GM21515 (cell line): ENCODE measurements at regions not wholly inside any gene's neighbourhood (a gene's known extent, or its start where the extent isn't known, plus 50 kb on each side); places are given as distances from the start of the nearest gene placed in this dataset.

Source experiments
- ATAC-seq: cut with Tn5 transposase; IDR thresholded peaks from one replicate; pipeline ENCODE4 v1.9.1; 2021; ENCODE audit not compliant: unreplicated experiment

DNA sequence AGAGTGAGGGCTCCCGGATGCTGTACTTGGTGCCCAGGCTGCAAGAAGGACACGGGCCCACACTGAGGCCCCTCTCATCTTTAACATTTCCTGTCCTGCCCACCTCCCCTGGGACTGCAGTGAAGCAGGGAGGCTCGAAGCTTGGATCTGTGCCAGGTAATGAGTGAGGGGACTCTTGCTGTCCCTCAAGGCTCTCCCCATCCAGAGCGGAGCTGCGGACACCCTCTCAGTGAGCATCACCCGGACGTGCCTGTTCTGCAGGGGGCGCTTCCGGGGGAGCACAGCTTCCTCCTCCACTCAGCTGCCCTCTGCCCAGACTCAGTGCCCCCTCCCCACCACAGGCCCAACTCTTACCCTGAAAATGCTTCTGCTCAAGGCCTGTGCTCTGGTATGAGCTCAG lies 150.0 kb upstream of the MYCN start:
- no peak for ATAC-seq

DNA sequence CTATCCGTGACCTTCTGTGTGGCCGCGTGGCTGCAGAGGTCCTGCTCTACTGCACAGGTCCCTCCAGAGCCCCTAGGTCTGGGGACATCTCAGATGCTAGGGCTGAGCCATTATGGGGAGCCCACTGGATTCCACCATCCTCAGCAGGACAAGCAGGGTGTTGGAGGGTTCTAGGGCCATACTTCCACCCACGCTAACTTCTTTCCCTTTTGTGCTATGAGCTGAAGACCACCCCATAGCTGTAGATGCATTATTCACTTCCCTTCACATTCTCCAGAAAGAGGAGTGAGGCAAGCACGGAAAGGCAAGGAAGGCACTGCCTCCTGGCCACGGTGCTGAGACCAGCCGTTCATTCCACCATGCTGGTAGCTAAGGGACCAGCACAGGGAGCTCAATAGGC lies 149.5 kb upstream of the MYCN start:
- ATAC-seq: no peak

DNA sequence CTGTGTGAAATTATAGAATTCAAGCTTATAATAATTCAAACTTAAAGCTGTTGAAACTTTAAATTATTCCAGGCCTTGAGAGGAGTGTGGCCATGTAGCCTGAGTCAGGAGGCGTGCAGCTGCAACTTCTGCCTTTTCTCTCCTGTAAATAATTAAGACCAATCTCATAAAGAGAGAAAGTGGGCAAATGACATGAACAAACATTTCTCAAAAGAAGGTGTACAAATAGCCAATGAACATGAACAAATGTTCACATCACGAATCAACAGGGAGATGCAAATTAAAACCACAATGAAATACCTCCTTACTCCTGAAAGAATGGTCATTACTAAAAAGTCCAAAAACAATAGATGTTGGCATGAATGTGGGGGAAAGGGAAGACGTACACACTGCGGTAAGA lies 149.1 kb upstream of the MYCN start:
- no peak for ATAC-seq

DNA sequence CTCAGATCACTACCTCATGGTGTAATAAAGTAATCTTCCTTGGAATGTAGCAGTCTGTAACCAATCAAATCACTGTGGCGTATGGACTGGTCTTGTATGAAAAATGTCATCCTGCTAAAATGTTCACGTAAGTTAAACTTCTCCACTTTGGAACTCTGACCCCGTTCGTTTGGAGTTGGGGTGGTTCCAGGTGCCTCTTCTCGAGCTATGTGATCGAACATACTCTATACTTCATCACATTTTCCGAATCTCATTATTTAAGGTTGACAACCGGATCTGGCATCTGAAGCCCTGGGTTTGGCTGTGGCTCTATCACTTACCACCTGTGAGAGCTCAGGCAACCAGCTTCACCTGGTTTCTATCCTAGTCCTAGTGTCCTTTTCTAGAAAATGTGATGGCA lies 148.0 kb upstream of the MYCN start:
- no peak for ATAC-seq

DNA sequence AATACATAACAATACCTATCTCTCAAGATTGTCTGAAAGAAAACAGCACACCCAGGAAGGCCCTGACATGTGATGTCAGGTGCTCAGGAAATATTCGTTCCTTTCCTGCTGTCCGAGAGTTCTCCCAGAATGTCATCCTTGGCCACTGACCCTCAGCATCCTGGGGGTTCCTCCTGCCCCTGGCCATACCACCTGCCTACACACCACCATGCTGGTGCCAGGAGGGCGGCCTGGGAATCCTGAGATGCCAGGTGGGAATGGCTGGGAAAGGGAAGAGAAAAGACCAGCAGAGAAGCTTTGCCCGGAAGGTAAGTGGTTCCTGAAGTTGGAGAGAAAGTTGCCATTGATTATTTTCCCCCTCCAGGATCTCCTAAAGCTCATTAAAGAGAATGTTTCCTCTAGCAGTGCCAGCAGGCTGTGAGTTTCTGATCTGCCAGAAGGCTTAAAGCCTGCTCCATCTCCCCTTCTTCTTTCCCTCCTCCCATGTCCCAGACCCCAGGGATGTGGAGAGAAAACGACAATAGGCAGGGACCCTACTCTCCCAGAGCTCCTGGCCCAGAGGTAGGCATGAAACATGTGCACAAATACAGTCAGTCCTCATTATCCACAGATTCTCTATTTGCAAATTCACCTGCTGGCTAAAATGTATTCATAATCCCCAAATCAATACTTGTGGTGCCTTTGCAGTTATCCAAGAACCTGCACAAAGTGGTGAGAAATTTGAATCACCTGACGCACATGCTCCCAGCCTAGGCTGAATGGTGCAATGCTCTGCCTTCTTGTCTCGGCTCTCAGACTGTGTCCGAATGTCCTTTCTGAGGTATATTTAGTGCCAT lies 147.1 kb upstream of the MYCN start:
- ATAC-seq: no peak

DNA sequence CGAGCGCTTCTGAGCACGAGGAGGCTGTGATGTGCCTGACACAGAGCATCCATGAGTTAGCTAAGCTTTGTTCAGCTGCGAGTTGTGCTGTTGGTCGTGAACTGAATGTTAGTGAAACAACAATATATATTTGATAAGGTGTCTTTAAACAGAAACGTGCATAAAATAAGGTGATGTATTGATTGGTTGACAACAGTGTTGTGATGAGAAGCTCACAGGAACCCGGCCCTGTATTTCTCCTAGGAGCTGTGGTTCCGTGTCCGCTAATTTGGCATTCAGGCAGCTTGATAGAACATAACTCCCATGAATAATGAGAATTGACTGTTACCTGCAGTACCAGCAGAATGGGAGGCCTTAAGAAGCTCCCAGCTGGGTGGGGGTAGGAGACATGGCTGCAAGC lies 146.4 kb upstream of the MYCN start:
- no peak for ATAC-seq

DNA sequence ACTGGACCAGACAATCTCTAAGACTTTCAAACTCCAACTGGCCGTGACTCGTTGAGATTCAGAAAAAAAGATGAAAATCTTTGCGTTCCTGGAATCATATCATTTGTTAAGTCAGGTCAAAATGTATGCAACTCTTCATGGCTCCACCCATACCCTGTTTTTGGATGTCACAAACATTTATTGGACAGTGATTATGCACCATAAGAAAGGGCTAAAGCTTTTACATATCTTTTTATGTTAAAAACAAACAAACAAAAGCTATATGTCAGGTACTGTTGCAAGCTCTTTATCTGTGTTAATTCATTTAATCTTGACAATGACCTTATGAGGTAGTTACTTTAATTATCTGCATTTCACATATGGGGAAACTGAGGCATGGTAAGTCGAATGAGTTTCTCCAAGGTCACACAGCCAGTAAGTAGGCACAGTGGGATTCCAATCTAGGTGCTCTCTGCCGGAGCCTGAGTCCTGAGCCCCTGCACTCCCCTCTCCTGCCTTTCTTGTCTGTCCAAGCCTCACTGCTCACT lies 145.7 kb upstream of the MYCN start:
- ATAC-seq: no peak

DNA sequence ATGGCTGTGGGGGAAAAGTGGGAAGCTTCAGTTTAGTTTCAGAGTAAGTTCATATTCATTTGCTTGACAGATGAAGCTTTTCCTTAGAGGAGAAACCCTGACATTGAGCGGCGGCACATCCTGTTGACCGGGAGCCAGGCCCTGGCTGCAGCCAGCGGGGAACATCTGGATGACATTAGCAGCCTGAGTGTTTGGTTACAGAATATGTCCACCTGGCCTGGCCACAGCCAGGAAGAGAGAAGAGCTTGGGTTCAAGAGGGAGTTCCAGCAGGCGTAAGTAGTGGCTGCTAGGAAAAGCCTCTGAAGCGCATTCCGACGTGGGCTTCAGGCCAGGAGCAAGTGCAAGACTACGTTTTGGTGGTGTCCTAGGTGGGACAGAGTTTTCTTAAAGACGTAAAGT lies 144.9 kb upstream of the MYCN start:
- no peak for ATAC-seq

DNA sequence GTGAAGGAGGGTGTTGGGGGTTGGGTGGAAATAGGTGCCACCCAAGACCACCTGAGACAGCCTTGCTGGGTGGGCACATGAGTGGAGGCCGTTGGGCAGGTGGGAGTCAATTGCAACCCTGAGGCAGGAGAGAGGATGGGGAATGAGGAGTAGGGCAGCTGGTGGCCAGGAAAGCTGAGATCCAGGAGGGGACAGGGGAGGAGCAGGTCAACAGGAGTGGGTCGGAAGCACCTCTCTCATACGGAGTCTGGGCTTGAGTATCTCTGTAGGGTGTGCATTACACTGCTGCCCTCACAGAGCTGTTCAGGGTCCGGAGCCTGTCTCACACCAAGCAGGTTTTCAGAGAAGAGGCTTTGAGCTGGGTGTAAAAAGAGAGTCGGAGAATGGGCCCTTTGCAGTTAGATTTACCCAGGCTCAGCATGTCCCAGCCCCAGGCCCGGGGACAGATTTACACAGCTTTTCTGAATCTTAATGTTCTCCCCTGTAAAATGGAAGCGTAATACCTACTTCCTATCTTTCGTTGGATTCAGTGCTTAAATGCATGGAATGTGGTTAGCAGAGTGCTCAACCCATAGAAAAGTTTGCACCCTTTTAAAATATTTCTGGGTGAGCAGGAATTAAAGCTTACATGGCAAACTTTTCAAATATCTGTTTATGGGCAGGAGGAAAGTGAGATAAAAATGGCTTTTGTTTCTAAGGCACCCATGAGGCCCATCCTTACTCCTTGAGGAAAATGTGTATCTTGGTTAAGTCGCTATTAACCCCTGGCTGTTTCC lies 144.0 kb upstream of the MYCN start:
- ATAC-seq: no peak

DNA sequence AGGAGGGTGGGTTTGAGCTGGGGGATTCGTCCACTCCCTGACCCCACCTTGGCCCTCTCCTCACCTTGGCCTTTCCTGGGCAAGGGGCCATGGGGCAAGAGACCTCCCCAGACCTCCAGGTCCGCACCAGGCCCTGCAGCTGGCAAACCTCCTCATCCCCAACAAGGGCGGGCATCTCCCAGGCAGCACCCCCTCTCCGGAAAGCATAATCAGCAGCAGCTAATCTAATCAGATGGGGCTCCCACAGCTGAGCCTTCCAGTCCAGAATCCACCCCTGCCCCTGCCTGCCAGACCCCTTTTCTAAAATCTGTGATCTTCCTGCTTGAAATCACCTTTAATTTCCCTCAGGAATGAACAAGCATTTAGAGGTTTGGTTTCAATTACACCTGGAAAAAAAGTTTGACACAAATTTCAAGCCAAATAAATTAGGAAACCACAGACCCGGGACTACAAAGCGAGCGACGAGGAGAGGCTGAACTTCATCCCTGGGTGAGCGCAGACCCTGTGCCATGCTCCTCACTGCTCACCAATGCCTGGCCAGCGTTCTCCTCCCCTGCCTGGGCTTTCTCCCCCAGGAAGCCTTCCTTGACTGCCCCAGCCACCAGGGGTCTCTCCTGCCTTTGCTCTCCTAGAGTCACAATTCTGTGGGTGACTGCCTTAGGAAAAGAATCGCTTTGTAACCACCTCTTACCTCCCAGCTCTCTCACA lies 143.0 kb upstream of the MYCN start:
- ATAC-seq: no peak

DNA sequence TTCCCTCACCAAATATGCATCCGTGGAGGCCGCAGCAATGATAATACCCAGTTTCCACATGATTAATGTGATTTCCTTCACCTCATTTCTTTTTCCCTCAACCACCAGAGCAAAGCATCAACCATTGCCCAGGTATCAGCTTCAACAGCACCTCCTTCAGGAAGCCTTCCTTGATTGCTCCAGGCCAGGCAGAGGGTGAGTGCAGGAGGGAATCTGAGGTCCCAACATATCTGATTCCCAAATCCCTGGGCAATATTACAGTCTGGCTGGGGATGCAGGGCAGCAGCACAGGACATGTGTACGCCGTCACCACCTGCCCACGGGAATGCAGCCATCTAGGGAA lies 142.4 kb upstream of the MYCN start:
- ATAC-seq: no peak

DNA sequence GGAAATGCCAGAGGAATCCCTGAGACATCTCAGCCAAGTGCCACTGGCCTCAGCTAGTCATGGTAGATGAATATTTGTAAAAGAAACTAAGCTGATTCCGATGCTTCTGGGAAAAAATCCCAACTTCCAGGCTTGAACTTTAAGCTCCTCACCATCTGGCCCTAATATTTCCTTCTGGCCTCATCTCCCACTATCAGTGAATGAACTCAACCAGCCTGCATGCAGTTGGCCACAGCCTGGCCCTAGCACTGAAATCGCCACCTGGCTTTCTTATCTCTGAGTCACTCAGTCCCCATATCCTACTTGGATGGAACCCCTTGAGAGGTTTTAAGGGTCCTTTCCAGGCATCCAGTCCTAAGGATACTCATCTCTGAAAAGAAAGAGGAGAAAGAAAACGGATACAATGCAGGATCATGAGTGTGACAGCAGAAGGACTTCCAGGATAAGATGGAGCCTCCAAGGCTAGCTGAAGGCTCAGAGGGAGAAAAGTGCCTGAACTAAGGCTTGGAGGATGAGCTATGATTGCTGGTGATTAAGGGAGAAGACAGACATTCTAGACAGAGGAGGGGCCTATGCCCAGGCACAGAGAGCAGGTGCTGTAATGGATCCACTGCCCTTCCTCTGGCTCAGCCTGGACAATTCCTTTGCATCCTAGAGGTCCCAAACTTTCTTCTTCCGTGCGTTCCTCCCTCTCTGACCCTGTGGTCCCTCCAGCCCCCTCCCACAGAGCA lies 141.5 kb upstream of the MYCN start:
- ATAC-seq: no peak

DNA sequence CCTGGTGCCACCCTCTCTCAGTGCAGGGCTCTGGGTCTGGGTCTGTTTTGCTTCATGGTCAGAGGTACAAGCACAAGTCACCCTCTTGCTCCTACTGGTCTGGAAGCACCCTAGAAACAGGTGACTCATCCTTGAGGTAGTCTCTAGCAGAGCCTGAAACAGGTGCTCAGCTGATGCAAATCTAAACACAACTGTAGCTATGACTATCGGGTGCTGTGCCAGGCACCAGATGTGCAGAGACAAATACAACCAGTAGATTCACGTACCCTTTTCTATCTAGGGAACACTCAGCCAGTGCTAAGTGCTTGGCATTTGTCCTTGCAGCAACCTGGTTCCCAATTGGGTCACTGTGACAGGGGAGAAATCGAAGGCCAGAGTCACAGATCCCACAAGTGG lies 140.9 kb upstream of the MYCN start:
- no peak for ATAC-seq

DNA sequence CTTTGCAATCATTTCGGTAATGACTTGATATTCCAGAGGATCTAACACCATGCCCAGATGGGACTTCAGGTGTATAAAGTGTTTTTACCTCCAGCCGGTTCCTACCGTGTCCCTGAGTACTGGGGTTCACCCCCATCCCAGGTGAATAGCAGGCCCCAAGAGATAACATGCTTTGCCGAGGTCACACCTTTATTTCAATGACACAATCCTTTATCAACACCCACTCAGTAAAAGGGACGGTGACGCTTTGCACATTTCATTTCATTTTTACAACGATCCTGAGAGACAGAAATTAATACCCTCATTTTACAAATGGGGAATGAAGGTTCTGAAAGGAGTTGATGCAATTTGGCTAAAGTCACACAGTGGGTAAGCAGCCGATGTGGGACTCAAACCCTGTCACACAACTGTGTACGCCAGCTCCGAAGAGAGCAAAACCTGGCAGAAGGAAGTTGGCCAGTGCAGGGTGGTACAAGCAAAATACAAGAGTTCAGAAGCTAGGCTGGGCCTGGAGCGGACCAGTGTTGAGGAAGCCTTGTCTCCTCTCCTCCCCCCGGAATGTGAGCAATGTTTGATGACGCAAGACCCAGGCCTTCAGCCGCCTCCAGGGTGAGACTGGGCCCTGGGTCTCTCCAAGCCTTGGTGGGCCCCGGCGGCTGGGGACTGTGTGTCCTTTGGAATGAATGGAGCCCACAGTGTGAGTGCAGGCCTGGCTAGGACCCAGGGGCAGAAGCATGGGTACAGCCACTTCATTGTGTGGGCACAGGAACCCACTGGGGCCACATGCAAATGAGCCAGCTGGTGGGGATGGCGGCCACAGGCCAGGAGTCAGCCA lies 139.6 kb upstream of the MYCN start:
- no peak for ATAC-seq

DNA sequence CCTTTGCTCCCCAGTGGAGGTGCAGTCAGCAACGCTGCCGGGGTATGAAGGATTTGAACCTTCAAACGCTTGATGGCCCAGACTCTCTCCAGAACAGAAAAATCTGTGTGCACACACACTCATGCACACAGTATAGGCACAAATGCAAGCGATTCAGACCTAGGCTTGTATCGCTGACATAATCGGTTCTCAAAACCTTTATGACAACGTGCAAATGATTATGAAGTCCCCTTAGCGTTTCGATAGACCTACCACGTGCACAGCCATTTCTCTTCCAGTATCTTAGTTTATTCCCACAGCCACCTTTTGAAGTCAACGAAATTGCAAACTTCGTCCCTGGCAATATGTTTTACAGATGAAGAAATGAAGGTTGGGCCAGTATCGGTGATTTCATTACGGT lies 138.9 kb upstream of the MYCN start:
- ATAC-seq: no peak

DNA sequence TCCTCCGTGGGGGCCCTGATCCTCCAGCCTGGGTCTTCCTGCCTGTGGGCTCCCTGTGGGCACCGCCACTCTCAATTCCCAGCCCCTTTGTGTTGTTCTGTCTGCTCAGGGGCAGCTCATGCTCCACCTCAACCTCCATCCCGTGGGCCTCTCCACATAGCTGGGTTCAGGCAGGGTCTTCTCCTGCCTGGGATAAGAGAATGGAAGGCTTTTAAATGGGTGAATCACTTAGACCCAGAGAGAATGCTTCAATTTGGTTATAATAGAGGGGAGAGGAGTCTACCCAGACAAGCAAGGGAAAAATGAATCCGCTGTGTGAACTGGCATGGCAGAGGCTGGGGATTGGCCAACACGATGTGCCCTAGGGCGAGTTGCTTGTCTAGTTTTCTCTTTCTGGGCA lies 138.4 kb upstream of the MYCN start:
- no peak for ATAC-seq

DNA sequence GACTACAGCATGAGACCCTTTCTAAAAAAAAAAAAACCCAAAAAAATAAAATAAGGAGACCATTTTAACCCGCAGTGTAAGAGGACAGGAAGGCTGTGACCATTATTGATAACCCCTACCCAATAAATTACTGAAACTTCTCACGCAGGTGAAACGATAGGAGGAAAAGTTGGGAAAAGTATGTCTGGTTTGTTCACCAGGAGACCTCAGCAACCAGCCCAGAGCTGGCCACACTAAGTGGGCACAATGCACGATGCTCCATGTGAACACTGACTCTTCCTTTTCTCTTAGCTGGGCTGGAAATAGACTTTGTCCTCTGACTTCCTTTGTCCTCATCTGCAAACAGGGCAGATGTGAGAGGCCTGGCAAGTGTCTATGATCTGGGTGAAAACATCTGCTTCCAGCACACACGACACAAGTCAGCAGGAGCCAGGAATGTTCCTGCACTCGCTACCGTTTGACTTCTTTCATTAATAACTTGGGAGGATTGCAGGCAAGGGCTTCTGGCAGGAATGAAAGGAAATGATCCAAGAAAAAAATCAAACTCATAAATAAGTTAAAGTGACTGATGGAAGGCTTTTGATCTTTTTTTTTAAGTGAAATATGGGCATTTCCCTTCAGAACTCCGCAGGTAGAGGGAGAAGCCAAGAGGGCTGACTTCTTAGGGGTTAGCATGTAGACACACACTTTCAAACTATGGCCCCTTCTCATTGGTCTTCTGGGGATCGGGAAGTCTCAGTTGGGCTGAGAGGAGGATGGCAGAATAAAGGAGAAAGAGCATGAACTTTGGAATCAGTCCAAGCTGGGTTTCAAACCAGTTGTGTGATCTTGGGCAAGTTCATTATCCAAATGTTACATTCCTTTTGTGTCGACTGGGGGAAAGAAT lies 137.4 kb upstream of the MYCN start:
- no peak for ATAC-seq

DNA sequence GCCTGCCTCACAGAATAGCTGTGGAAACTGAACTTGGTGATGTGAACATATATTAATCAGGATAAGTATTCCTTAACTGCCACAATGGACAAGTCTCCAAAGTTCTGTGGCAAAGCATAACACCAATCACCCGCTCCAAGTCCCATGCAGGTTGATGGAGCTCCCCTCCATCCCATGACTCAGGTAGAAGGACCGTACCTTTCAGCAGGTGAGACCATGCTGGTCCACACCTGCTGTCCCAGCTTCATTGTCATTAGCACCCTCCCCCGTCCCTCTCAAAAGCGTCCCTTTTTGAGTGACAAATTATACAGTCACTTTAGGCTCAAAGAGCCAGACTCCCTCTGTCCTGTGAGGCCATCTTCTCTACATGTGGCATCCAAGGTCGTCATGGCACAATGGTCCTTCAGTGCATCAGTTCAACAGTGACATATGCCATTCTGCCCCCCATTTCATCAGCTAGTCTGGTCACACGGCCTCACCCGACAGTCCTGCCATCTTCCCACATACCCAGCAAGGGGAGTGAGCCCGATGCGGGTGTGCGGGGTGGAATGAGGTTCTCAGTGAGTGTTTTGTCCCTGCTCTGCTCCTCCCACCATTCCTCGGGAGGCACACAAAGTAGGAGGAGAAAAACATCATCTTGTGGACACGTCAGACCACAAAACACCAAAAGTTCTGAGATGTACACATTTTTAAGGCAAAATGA lies 136.7 kb upstream of the MYCN start:
- no peak for ATAC-seq

DNA sequence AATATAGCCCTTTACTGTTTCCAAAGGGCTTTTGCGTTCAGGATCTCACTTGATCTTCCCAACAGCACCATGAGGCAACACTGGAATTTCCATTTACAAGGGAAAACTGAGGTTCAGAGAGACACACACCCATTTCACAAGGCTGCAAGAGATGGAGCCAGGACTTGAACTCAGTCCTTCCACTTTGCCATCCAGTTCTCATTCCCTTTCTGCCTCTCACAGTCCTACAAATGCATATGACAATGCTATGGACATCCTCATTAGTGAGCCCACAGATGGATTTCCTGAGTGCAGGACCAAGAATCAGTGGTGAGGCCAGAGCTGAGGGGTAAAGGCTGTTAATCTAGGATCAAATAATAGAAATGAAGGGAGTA lies 136.1 kb upstream of the MYCN start:
- ATAC-seq: no peak
